Ascending aorta (tissue), 2 donors: ENCODE measurements at regions not wholly inside any gene's neighbourhood (a gene's known extent, or its start where the extent isn't known, plus 50 kb on each side); places are given as distances from the start of the nearest gene placed in this dataset.

ENCODE experiments used
- DNase-seq, 2 donors: peaks; one replicate each; pipeline ENCODE4 v3.0.0-alpha.2; 2019; ENCODE audit warnings: low spot score in 2 of 2
- H3K27ac ChIP-seq, 2 donors: fragments of 200-600 bp; sonication (generic); one replicate each; pipeline ENCODE4 v1.5.1; 2016 to 2017; ENCODE audit warnings: mild to moderate bottlenecking in 1 of 2
- H3K27me3 ChIP-seq: fragments of 200-600 bp; sonication (generic); one replicate; pipeline ENCODE4 v1.5.1; 2017
- H3K36me3 ChIP-seq, 2 donors: fragments of 200-600 bp; sonication (generic); one replicate each; pipeline ENCODE4 v1.5.1; 2016
- H3K4me1 ChIP-seq, 2 donors: fragments of 200-600 bp; sonication (generic); one replicate each; pipeline ENCODE4 v1.5.1; 2016 to 2017; ENCODE audit warnings: mild to moderate bottlenecking in 1 of 2
- H3K4me3 ChIP-seq, 2 donors: fragments of 200-600 bp; sonication (generic); one replicate each; pipeline ENCODE4 v1.5.1; 2016 to 2017; ENCODE audit warnings: mild to moderate bottlenecking in 1 of 2
- H3K9me3 ChIP-seq, 2 donors: fragments of 200-600 bp; sonication (generic); one replicate each; pipeline ENCODE4 v1.5.1; 2016
- CTCF ChIP-seq, 3 experiments: fragments of 200-600 bp in 2 of 3; fragments of 450-650 bp in 1 of 3; sonication (generic) in 2 of 3; IDR thresholded peaks; one replicate each; pipeline ENCODE4 v1.5.1; 2016 to 2019; ENCODE audit warnings: antibody characterized with exemption in 3 of 3, mild to moderate bottlenecking in 1 of 3, moderate library complexity in 1 of 3
- intact Hi-C: fragments of 100-400 bp; cut with DNase I; formaldehyde crosslinking; loops from one replicate; pipeline ENCODE4 v1.15.1; 2023

GRCh38 chr20:40293740-40294139 is 395.3 kb downstream of the MAFB start:
- no peaks in the 10 kb centered on the region for H3K36me3 ChIP-seq
- peaks cover 0 to 18% of the 10 kb centered on the region in 2 donors for H3K4me1 ChIP-seq
- H3K9me3 ChIP-seq, result peaks cover 0 to 6% of the 10 kb centered on the region in 2 donors
- H3K4me3 ChIP-seq, result no peak overlapping the region
- peak overlapping the region; percentile 70 to 77 for H3K27ac ChIP-seq
- DNase-seq, result peak in 1 of 2 donors; percentile 84
- no peaks in the 10 kb centered on the region for H3K27me3 ChIP-seq
- intact Hi-C loops, result loop anchor here (2.0 to 10.0 kb wide), 4 partner anchors 97 to 1401 kb away; partner anchors contain the start of gene MAFB
- TF ChIP-seq CTCF (IDR thresholded peaks at IDR 0.05), result no peak

- H3K27ac ChIP-seq, result no peak overlapping the region
- H3K4me3 ChIP-seq, result no peak overlapping the region
- intact Hi-C loops, result loop anchor here (2.0 to 10.0 kb wide), 4 partner anchors 95 to 1403 kb away; partner anchors contain the start of gene MAFB
- TF ChIP-seq CTCF (IDR thresholded peaks at IDR 0.05), result no peak
- no peak for DNase-seq
- H3K36me3 ChIP-seq, result no peaks in the 10 kb centered on the region
- H3K9me3 ChIP-seq, result peaks cover 0 to 2% of the 10 kb centered on the region in 2 donors
- no peaks in the 10 kb centered on the region for H3K27me3 ChIP-seq
- H3K4me1 ChIP-seq, result peaks cover 0 to 24% of the 10 kb centered on the region in 2 donors
These were observed 397.4 kb downstream of the MAFB start for GRCh38 chr20:40291493-40292135.

- Histone ChIP-seq H3K4me1 (peaks cover 0 to 10% of the 10 kb centered on the region in 2 donors), H3K4me3 (no peak overlapping the region), H3K9me3 (no peaks in the 10 kb centered on the region), H3K27ac (peak overlapping the region; percentile 50 to 57), H3K27me3 (no peaks in the 10 kb centered on the region), H3K36me3 (no peaks in the 10 kb centered on the region)
- intact Hi-C loops, result no loop called here
- TF ChIP-seq CTCF (IDR thresholded peaks at IDR 0.05), result no peak
- DNase-seq, result no peak
These were observed 401.4 kb downstream of the MAFB start for GRCh38 chr20:40287683-40288082.

GRCh38 chr20:40286975-40287531 is 402.0 kb downstream of the MAFB start:
- Histone ChIP-seq H3K9me3 (no peaks in the 10 kb centered on the region), H3K4me3 (no peak overlapping the region), H3K4me1 (peaks cover 0 to 9% of the 10 kb centered on the region in 2 donors), H3K27me3 (no peaks in the 10 kb centered on the region), H3K36me3 (no peaks in the 10 kb centered on the region), H3K27ac (peak overlapping the region; percentile 50 to 57)
- intact Hi-C loops, result no loop called here
- DNase-seq, result peak in 1 of 2 donors; percentile 87
- no peak for TF ChIP-seq CTCF (IDR thresholded peaks at IDR 0.05)

GRCh38 chr20:40284611-40285010 is 404.4 kb downstream of the MAFB start:
- TF ChIP-seq CTCF (IDR thresholded peaks at IDR 0.05), result no peak
- no peaks in the 10 kb centered on the region for H3K27me3 ChIP-seq

More at GRCh38 chr20:40284611-40285010, 404.4 kb downstream of the MAFB start:
- no peak for DNase-seq
- Histone ChIP-seq H3K27ac (no peak overlapping the region), H3K4me3 (no peak overlapping the region), H3K4me1 (peaks cover 0 to 12% of the 10 kb centered on the region in 2 donors), H3K36me3 (no peaks in the 10 kb centered on the region), H3K9me3 (no peaks in the 10 kb centered on the region)
- intact Hi-C loops, result no loop called here
